ENCODE measurements at regions not wholly inside any gene's neighbourhood (a gene's known extent, or its start where the extent isn't known, plus 50 kb on each side); places are given as distances from the start of the nearest gene placed in this dataset.

DNA sequence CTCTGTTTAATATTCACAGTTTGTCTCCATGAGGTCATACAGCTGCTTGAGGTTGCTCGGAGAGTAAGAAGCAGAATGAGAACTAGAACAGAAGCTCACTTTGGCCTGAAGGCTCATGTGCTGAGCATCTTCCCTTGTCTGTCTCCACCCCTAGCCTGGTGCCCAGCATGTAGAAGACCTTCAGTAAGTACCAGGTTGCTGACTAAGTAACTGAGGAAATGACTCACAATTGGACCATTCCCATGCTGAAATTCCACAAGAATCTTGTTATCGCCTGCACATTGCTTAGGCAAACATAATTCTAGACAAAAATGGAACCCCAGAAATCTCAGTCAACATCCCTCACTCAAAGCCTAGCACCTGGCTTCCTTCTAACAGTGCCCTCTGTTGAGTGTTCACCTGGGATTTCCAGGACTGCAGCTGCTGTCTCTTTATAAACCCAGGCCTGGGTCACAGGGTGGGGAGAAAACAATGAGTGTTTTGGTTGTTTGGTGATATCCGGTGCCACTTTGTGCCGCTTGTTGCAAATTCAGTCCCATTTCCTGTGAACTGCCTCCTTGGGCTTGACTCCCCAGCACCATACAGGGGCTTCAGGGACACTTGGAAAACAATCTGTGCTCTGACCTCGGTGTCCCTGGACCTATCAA, 406.8 kb downstream of the ETS1 start (continued):
- TF ChIP-seq RCOR1 (IDR thresholded peaks at IDR 0.05; ENCODE audit: insufficient replicate concordance, low read length) = no peak

GRCh38 chr11:128179512-128179911, 407.8 kb downstream of the ETS1 start:
- H3K9ac ChIP-seq (ENCODE audit: low read depth, low read length) = no peak overlapping the region
- H3K56ac ChIP-seq (ENCODE audit: extremely low read depth, insufficient read depth, low read length) = no peak overlapping the region
- dilution Hi-C loops (cut with HindIII; ENCODE audit: low sequenced_read_pairs, unreplicated experiment) (loop anchor here (25.0 kb wide), 1 partner anchor 658 kb away; no protein-coding TSS in a partner anchor), intact Hi-C loops (cut with micrococcal nuclease) (no loop called here), in situ Hi-C loops (cut with MboI; ENCODE audit: low sequenced_read_pairs) (loop anchor here (5.0 kb wide), 2 partner anchors 108 to 448 kb away; no protein-coding TSS in a partner anchor)
- peak overlapping the region; percentile 20 for H2AK5ac ChIP-seq (ENCODE audit: low read depth, low read length)
- H2BK15ac ChIP-seq (ENCODE audit: low read depth, low read length) = peak overlapping the region; percentile 53; the same call in 1 of the 3 replicates
- H3K4me3 ChIP-seq (ENCODE audit: insufficient read depth, low read depth, low read length) = no peak overlapping the region
- no peak overlapping the region for H4K5ac ChIP-seq (ENCODE audit: low read depth, low read length)
- H3K4me1 ChIP-seq (ENCODE audit: control insufficient read depth, insufficient read depth, low read length) = peaks cover 8% of the 10 kb centered on the region
- H3K9me3 ChIP-seq (ENCODE audit: control insufficient read depth, insufficient read depth, low read length) = no peaks in the 10 kb centered on the region
- peak overlapping the region; percentile 41 for H3K4ac ChIP-seq (ENCODE audit: low read depth, low read length)
- no peak overlapping the region for H4K91ac ChIP-seq (ENCODE audit: insufficient read depth, low read depth, low read length)
- ATAC-seq (ENCODE audit: low read depth) (no peak), DNase-seq (no peak)
- H3K18ac ChIP-seq (ENCODE audit: low read depth, low read length) = no peak overlapping the region
- ChIA-PET CTCF (no interaction called here), POLR2A (ENCODE audit: unreplicated experiment) (no interaction called here)
- no peak overlapping the region for H2AK9ac ChIP-seq (replicated peaks; ENCODE audit: low read depth, low read length, poor library complexity)
- H3K4me2 ChIP-seq (ENCODE audit: low read depth, low read length) = no peak overlapping the region
- no peak overlapping the region for H2AFZ ChIP-seq (replicated peaks; ENCODE audit: low read length, poor library complexity)
- no peaks in the 10 kb centered on the region for H3K27me3 ChIP-seq (ENCODE audit: control insufficient read depth, insufficient read depth, low read length)
- H2BK20ac ChIP-seq (ENCODE audit: low read depth, low read length) = peak overlapping the region; percentile 83; the same call in 1 of the 2 replicates
- no peaks in the 10 kb centered on the region for H3K79me1 ChIP-seq (ENCODE audit: low read depth in 1 of 2, low read length in 2 of 2)
- BruUV-seq (replicated peaks) = no TSS peak
- no peak overlapping the region for H4K8ac ChIP-seq (ENCODE audit: low read depth in 2 of 2, low read length in 2 of 2)
- peaks cover 8% of the 10 kb centered on the region for H3K9me1 ChIP-seq (ENCODE audit: insufficient read depth, low read length)
- no peak overlapping the region for H2BK5ac ChIP-seq (ENCODE audit: low read depth, low read length, poor library complexity, severe bottlenecking)
- no CpG with 5 or more reads among the region's 1 CpG for WGBS, 2 experiments (ENCODE audit: extremely low coverage in 2 of 2, insufficient read length in 1 of 2)
- H3K23ac ChIP-seq (ENCODE audit: low read depth, low read length) = no peak overlapping the region
- peak overlapping the region; percentile 49 for H2BK120ac ChIP-seq (ENCODE audit: low read depth, low read length)
- H3K27ac ChIP-seq (ENCODE audit: insufficient read depth, low read length) = no peak overlapping the region
- H3K36me3 ChIP-seq (ENCODE audit: control insufficient read depth, insufficient read depth, low read length) = no peaks in the 10 kb centered on the region
- H3K14ac ChIP-seq (replicated peaks; ENCODE audit: low read depth, low read length) = 0 out of 2 replicates have a peak overlapping the region, but pooled peaks have one; percentile 6
- H4K20me1 ChIP-seq (ENCODE audit: insufficient read depth, low read length) = no peaks in the 10 kb centered on the region
- TF ChIP-seq, protein P1, sequence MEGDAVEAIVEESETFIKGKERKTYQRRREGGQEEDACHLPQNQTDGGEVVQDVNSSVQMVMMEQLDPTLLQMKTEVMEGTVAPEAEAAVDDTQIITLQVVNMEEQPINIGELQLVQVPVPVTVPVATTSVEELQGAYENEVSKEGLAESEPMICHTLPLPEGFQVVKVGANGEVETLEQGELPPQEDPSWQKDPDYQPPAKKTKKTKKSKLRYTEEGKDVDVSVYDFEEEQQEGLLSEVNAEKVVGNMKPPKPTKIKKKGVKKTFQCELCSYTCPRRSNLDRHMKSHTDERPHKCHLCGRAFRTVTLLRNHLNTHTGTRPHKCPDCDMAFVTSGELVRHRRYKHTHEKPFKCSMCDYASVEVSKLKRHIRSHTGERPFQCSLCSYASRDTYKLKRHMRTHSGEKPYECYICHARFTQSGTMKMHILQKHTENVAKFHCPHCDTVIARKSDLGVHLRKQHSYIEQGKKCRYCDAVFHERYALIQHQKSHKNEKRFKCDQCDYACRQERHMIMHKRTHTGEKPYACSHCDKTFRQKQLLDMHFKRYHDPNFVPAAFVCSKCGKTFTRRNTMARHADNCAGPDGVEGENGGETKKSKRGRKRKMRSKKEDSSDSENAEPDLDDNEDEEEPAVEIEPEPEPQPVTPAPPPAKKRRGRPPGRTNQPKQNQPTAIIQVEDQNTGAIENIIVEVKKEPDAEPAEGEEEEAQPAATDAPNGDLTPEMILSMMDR (conservative IDR thresholded peaks at IDR 0.05; ENCODE audit: low read depth, low read length) = no peak
- no peak for TF ChIP-seq NFE2L2 (IDR thresholded peaks at IDR 0.05; ENCODE audit: low read depth, low read length)
- no peak for TF ChIP-seq SMC3 (IDR thresholded peaks at IDR 0.05; ENCODE audit: low read depth, low read length)
- no peak for TF ChIP-seq BHLHE40 (IDR thresholded peaks at IDR 0.05; ENCODE audit: low read depth, low read length)
- TF ChIP-seq ELK1 (IDR thresholded peaks at IDR 0.05; ENCODE audit: borderline replicate concordance, low read depth, low read length) = no peak
- TF ChIP-seq RCOR1 (IDR thresholded peaks at IDR 0.05; ENCODE audit: insufficient replicate concordance, low read length) = no peak
- no peak for TF ChIP-seq MXI1 (IDR thresholded peaks at IDR 0.05; ENCODE audit: borderline replicate concordance, low read depth, low read length)
- TF ChIP-seq USF2 (IDR thresholded peaks at IDR 0.05; ENCODE audit: low read depth, low read length) = no peak
- TF ChIP-seq RFX5 (IDR thresholded peaks at IDR 0.05; ENCODE audit: low read depth, low read length) = no peak
- no peak for TF ChIP-seq RAD21 (IDR thresholded peaks at IDR 0.05; ENCODE audit: low read length)
- TF ChIP-seq MAZ (IDR thresholded peaks at IDR 0.05; ENCODE audit: borderline replicate concordance, low read depth, low read length) = no peak
- TF ChIP-seq FOS (IDR thresholded peaks at IDR 0.05; ENCODE audit: low read depth, low read length) = no peak
- no peak for TF ChIP-seq CEBPB (IDR thresholded peaks at IDR 0.05; ENCODE audit: low read depth, low read length)
